Transverse colon (tissue), 4 donors: ENCODE measurements at regions not wholly inside any gene's neighbourhood (a gene's known extent, or its start where the extent isn't known, plus 50 kb on each side); places are given as distances from the start of the nearest gene placed in this dataset.

ENCODE experiments used
- DNase-seq: peaks from one replicate; pipeline ENCODE4 v3.0.0-alpha.2; 2019
- H3K27ac ChIP-seq, 4 donors: fragments of 200-600 bp; sonication (generic); 2 replicates each; pipeline ENCODE4 v1.5.1; 2016 to 2018; ENCODE audit warnings: inconsistent platforms in 4 of 4
- H3K27me3 ChIP-seq: fragments of 200-600 bp; sonication (generic); 2 replicates; pipeline ENCODE4 v1.5.1; 2017; ENCODE audit warnings: inconsistent platforms
- H3K36me3 ChIP-seq, 4 donors: fragments of 200-600 bp; sonication (generic); 2 replicates each; pipeline ENCODE4 v1.5.1; 2017 to 2019; ENCODE audit warnings: inconsistent platforms in 4 of 4
- H3K4me1 ChIP-seq, 4 donors: fragments of 200-600 bp; sonication (generic); 2 replicates each; pipeline ENCODE4 v1.5.1; 2017 to 2020; ENCODE audit warnings: inconsistent platforms in 4 of 4
- H3K4me3 ChIP-seq, 4 donors: fragments of 200-600 bp; sonication (generic); 1 replicate in 1 of 4; 2 replicates in 3 of 4; pipeline versions ENCODE4 v1.5.1 to v1.6.1; 2017 to 2019; ENCODE audit warnings: inconsistent platforms in 4 of 4
- H3K9me3 ChIP-seq, 2 donors: fragments of 200-600 bp; sonication (generic); 2 replicates each; pipeline ENCODE4 v1.5.1; 2017 to 2019; ENCODE audit warnings: inconsistent platforms in 2 of 2
- EP300 ChIP-seq: sonication (generic); formaldehyde crosslinking; IDR thresholded peaks from one replicate; pipeline ENCODE4 v1.6.1; 2017; ENCODE audit warnings: antibody characterized with exemption, low read depth
- POLR2A ChIP-seq: fragments of 450-650 bp; IDR thresholded peaks from one replicate; pipeline ENCODE4 v1.6.1; 2016; ENCODE audit warnings: antibody characterized with exemption, mild to moderate bottlenecking, moderate library complexity
- POLR2AphosphoS5 ChIP-seq, 3 donors: sonication (generic); formaldehyde crosslinking; IDR thresholded peaks; one replicate each; pipeline ENCODE4 v1.6.1; 2016; ENCODE audit warnings: antibody characterized with exemption in 3 of 3
- WGBS, 2 donors: methylation state at CpG; one replicate each; pipeline ENCODE4 v1.1.5; 2018; ENCODE audit warnings: low coverage in 1 of 2; 5-methylcytosine and 5-hydroxymethylcytosine counted together
- in situ Hi-C, 4 donors: fragments of 200-750 bp; cut with MboI; loops; one replicate each; pipeline versions ENCODE4 v1.15.0 to v1.15.1; 2017; ENCODE audit warnings: low sequenced_read_pairs in 3 of 4, low pct_ligation_motif_present in 1 of 4, low pct_unique_long_range_greater_than_20kb in 1 of 4
- intact Hi-C: fragments of 100-400 bp; cut with DNase I; formaldehyde crosslinking; loops from one replicate; pipeline ENCODE4 v1.15.1; 2023; ENCODE audit warnings: low total_unique reads
- TF ChIP-seq, protein P1 (sequence below), 5 experiments: fragments of 200-600 bp in 3 of 5; fragments of 450-650 bp in 2 of 5; sonication (generic) in 3 of 5; IDR thresholded peaks; 1 replicate in 2 of 5; 2 replicates in 3 of 5; pipeline ENCODE4 v1.5.1; 2016 to 2017; ENCODE audit warnings: antibody characterized with exemption in 5 of 5, inconsistent platforms in 3 of 5, mild to moderate bottlenecking in 2 of 5, moderate library complexity in 1 of 5

- Histone ChIP-seq H3K4me3 (no peak overlapping the region), H3K27me3 (no peaks in the 10 kb centered on the region), H3K27ac (no peak overlapping the region), H3K36me3 (no peaks in the 10 kb centered on the region), H3K4me1 (no peaks in the 10 kb centered on the region), H3K9me3 (no peaks in the 10 kb centered on the region)
- TF ChIP-seq POLR2A (no peak), EP300 (no peak), POLR2AphosphoS5 (IDR thresholded peaks at IDR 0.05) (no peak)
- TF ChIP-seq, protein P1, sequence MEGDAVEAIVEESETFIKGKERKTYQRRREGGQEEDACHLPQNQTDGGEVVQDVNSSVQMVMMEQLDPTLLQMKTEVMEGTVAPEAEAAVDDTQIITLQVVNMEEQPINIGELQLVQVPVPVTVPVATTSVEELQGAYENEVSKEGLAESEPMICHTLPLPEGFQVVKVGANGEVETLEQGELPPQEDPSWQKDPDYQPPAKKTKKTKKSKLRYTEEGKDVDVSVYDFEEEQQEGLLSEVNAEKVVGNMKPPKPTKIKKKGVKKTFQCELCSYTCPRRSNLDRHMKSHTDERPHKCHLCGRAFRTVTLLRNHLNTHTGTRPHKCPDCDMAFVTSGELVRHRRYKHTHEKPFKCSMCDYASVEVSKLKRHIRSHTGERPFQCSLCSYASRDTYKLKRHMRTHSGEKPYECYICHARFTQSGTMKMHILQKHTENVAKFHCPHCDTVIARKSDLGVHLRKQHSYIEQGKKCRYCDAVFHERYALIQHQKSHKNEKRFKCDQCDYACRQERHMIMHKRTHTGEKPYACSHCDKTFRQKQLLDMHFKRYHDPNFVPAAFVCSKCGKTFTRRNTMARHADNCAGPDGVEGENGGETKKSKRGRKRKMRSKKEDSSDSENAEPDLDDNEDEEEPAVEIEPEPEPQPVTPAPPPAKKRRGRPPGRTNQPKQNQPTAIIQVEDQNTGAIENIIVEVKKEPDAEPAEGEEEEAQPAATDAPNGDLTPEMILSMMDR (IDR thresholded peaks at IDR 0.05) = no peak
- 74 to 100% methylated on average over 1 to 5 of the region's 5 CpGs for WGBS, 2 donors
- in situ Hi-C loops = no loop called here
- intact Hi-C loops = no loop called here
- no peak for DNase-seq
These were observed 62.9 kb downstream of the NHLRC3 start for GRCh38 chr13:39100996-39101738.

DNA sequence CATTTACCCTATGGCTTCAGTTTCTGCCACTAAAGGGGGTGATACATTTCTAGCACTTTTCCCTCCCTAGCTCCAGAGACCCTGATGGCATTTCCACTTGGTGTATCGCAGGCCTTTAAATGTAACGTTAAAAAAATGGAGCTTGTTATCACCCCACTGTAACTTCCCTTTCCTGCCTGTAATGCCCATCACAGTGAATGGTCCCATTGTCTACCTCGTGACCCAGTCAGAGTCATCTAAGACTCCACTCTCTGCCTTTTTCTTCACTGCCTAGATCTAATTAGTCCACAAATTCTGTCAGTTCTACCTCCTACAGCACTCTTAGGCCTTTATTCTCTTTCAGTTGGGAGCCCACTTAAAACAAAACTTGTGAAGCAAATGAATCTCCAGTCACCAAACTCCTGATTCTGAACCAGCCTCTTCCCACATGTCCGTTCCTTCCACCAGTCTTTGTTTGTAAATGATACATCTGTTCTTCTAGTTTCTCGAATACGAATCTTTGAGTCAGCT lies 64.8 kb downstream of the NHLRC3 start:
- Histone ChIP-seq H3K27me3 (peaks cover under 1% of the 10 kb centered on the region), H3K36me3 (no peaks in the 10 kb centered on the region), H3K4me1 (no peaks in the 10 kb centered on the region), H3K27ac (no peak overlapping the region), H3K4me3 (no peak overlapping the region), H3K9me3 (no peaks in the 10 kb centered on the region)
- 73 to 79% methylated on average over 6 of the region's 6 CpGs for WGBS, 2 donors
- TF ChIP-seq POLR2AphosphoS5 (IDR thresholded peaks at IDR 0.05) (no peak), POLR2A (no peak), EP300 (no peak)
- TF ChIP-seq, protein P1 (IDR thresholded peaks at IDR 0.05) = no peak
- DNase-seq = no peak
- intact Hi-C loops = no loop called here
- in situ Hi-C loops = no loop called here

DNA sequence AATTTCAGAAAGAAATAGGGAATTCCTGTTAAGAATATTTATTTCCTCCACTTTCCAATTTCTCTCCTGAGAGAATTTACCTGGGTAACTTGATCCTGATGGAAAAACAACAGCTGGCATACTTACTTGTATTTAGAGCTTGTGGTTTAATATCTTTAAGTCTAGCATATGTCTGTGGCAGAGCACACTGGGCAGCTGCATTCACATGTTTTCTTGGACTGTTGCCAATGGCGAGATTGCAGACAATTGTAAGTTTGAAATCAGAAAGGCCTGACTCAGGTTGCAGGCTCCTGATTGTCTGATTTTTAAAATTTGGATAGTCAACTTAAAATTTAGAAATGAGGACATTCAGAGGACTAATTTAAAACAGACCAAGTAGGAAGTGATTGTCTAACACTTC lies 66.9 kb downstream of the NHLRC3 start:
- TF ChIP-seq POLR2A = no peak
- TF ChIP-seq POLR2AphosphoS5 (IDR thresholded peaks at IDR 0.05) = no peak
- TF ChIP-seq, protein P1 (IDR thresholded peaks at IDR 0.05) = no peak
- no peak for TF ChIP-seq EP300
- H3K4me1 ChIP-seq = no peaks in the 10 kb centered on the region
- H3K9me3 ChIP-seq = no peaks in the 10 kb centered on the region
- no peak overlapping the region for H3K27ac ChIP-seq
- no peaks in the 10 kb centered on the region for H3K36me3 ChIP-seq
- H3K4me3 ChIP-seq = no peak overlapping the region
- in situ Hi-C loops = no loop called here
- intact Hi-C loops = no loop called here
- WGBS, 2 donors = 25 to 38% methylated on average over 1 of the region's 1 CpG
- no peak for DNase-seq
- H3K27me3 ChIP-seq = peaks cover 9% of the 10 kb centered on the region

DNA sequence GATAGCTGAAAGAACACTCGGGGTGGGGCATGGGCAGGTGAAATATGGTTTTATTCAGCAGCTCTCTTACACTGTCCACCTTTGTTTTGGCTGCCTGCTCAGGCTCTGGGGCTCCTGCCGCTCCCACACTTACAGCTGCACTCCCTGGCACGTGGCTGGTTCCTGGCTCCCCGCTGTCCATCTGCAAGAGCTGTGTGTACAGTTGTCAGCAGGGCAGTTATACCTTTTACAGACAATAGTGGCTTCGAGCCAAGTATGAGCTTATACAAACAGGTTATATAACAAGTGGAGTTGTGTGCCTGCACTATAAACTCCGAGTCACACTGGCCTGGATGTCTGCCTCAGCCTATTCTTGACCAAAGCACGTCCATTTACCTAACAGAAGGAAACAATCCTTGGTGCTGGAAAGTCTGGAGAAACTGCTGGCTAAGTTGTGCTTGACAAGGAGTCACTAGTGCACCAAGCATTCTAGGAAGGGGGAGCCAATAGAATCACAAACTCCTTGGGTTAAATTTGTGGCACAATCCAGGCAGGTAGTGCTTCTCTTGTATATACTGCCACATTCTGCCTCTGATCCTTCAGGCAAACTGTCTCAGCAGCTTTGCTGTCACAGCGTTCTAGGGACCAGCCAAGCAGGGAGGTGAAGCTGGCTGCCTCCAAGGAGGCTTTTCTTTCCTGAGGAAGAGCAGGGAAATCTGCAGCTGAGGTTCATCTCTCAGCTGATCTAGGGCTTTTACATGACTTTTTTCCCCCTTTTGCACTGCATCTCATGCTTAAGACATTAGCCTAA lies 68.2 kb downstream of the NHLRC3 start:
- H3K9me3 ChIP-seq = no peaks in the 10 kb centered on the region
- in situ Hi-C loops = no loop called here
- H3K4me1 ChIP-seq = no peaks in the 10 kb centered on the region
- no peak overlapping the region for H3K27ac ChIP-seq
- intact Hi-C loops = no loop called here
- peak; percentile 8 for DNase-seq
- TF ChIP-seq, protein P1 (IDR thresholded peaks at IDR 0.05) = no peak
- TF ChIP-seq POLR2AphosphoS5 (IDR thresholded peaks at IDR 0.05) = no peak
- no peak for TF ChIP-seq EP300
- no peak for TF ChIP-seq POLR2A
- H3K4me3 ChIP-seq = no peak overlapping the region
- H3K36me3 ChIP-seq = no peaks in the 10 kb centered on the region
- 22 to 56% methylated on average over 4 to 8 of the region's 8 CpGs for WGBS, 2 donors
- H3K27me3 ChIP-seq = peaks cover 9% of the 10 kb centered on the region
